GM19025 (cell line): ENCODE measurements at regions not wholly inside any gene's neighbourhood (a gene's known extent, or its start where the extent isn't known, plus 50 kb on each side); places are given as distances from the start of the nearest gene placed in this dataset.
A peak's percentile ranks its signal among the peaks of the same experiment; 100 is the strongest.

ENCODE experiments used
- ATAC-seq: cut with Tn5 transposase; IDR thresholded peaks from one replicate; pipeline ENCODE4 v1.9.1; 2021; ENCODE audit warnings: mild to moderate bottlenecking, low read depth, moderate library complexity; ENCODE audit not compliant: unreplicated experiment

DNA sequence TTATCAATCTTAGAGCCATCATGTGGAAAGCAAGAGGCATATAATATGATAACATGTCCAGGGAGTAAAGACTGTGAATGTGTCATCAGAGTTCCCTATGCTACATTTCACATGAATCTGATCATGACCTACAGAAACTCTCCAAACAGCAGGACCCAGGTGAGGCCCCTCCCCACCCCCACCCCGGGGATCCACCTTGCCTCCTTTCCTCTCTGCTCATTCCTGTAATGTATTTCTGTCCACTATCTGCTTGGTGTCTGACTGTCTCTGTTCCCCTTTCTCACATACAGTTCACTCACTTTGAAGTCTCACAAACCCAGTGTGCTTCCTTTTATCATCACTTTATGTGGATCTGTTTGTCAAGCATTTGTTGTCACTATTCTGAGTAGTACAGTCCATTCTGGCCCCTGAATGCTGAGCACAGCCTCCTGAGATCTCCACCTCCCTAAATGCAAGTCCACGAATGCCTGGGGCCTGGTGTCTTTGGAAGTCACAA, 76.4 kb upstream of the SMARCA2 start:
- ATAC-seq = peak; percentile 43

DNA sequence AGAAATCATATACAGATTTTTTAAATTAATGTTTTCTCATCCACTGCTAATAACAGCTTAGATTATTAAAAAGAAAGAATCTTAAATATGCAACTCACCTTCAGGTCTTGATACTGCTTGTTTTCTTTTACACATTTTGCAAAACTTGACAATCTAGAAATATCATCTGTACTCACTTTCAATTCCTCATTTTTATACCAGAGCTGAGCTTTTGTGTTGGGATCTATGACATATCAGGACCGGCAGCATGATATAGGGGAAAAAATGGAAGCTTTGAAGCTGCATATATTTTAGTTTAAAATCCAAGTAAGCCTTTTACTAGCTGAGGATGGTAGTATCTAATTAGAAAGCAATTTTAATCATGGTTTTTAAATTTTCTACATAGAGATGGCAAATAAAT, 75.7 kb upstream of the SMARCA2 start:
- no peak for ATAC-seq

DNA sequence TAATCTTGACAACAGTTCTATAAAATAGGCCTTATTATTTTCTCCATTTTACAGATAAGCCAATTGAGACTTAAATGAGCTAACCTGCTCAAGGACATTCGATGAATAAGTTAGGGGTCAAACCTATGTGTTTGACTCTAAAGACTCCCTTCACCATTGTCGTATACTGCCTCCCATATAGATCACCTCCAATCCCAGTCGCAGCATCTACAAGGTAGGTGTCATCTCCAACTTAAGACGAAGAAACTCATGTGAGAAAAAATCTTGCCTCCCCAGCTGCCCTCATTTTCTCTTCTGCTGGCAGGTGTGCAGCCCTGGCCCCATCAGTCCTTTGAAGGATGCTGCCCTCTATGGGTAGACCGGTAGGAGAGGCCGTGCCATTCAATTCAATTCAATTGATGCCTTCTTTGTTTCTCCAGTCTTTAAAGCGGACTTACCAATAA, 75.2 kb upstream of the SMARCA2 start:
- peak; percentile 79 for ATAC-seq

DNA sequence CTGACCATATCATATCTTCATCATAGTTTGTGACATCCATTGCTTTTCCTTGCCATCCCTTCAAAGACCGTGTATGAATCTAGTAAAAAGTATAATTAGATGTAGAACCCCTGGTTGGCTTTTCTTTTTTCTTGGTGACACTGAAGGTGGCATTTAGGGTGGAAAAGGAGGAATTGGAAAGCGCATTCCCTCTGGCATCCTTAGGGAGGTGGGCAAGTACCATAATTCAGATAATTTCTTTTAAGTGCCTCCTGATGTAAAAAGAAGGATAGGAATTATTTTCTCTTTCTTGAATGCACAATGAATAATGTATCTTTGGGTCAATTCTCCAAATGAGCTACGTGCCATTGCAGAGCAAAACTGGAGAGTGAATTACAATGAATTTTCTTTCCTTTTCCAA, 73.2 kb upstream of the SMARCA2 start:
- ATAC-seq = no peak

DNA sequence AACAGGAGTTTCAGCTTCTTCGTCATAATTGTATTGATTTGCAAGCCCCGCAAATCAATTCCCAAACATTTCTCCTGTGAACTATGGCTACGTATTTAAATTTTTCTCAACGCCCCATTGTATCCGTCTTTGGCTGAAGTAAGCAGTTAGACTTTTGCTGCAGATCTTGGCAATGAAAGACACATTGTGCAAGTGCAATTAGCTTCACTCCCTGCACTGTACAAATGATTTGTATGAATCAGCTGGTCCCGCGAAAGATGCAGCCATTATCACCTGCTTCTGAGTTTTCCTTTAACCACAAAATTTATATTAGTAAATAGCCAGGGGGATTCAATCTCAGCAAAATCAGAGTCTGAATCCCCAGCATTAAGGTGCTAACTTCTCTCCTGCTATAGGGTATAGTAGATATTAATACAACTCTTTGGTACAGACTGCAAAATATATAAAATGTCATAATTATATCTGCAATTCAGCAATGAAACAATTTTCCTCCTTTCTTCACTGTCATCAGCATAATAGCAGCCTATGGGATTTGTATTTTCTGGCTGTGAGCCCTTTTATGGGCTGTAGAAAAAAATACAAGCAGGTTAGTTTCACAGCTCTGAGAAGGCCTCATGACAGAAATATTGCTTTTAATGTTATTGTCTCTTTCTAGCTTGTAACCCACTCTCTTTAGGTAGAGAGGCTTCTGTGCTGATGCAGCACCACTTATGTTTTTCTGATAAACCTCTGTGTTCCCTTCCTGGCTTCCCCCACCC, 68.4 kb upstream of the SMARCA2 start:
- no peak for ATAC-seq

DNA sequence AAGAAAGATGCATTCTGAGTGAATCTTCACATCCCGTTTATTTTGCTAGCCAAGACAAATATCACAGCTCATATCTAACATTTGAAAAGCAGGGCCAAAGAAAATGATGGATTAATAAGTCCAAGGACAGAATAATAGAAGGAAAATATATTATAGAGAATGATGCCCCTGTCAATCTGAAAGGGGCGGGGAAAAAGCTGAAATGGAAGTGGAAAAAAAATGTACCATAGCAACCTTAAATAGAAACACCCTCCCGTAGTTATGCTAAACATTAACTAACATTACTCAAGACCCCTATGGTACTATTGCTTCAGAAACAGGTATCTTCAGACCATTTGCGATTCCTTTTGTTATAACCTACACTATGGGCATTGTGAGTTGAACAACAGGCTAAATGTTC, 67.7 kb upstream of the SMARCA2 start:
- no peak for ATAC-seq

DNA sequence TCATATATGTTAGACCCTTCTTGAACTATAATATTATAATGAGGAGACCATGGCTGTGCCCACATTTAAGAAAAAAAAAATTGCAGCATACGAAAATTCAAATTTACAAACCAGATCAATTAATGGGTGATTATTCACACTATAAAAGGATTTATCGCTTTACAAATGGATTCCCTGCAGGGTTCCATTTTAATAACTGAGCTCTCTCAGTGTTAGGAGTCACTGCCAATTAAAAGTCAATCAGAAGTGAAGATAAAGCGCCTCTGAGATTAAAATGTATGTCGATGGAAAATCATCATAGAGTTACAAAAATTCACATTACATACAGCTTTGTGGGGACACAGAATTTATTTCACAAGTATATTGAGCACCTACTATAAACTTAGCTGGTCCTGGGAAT, 66.6 kb upstream of the SMARCA2 start:
- ATAC-seq = no peak

DNA sequence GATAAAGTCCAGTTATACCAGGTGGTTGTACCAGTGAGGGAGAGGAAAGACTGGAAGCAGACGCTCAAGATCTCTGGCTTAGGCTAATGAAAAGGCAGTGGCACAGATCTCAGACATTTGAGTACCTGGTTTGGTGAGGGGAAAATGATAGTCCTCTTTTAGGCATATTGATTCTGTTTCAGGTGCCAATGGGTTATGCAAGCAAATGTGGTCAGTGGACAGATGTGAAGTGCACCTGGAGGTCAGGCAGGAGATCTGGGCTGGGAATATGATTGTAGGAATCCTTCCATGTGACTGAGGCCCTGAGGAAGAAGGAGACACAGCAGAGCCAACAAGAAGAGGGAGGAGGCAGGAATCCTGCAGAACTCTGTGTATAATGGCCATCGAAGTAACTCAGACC, 63.7 kb upstream of the SMARCA2 start:
- no peak for ATAC-seq

DNA sequence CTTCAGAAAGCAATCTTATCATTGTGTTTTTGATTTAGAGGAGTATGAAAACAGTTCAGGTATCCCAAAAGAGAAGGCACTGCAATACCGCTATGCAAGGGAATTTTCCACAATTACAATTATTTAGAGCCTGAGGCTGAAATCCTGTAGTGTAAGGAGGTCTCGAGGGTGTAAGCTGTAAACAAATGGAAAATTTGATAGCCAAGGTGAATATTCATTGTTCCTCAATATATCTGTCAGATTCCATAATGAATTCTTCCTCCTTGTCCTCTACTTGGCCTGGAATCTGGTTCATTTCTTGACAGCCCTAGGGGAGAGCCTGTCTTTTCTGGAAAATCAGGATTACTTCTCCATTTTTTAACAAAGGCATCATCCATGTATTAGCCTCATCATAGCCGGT, 63.1 kb upstream of the SMARCA2 start:
- ATAC-seq = no peak

DNA sequence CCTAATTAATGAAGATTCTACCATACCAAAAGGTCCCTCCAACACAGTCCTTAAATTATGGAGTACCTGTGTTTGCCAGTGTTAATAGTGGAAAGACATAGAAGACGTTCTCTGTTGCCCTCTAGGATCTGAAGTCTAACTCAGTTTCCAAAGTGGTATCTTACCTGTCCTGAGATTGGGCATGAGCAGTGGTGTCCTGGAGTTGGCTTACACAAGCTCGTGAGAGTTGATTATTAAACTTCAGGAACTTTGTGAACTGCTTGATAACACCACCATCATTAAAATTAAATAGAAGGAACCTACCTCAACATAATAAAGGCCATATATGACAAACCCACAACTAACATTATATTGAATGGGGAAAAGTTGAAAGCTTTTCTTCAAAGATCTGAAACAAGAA, 60.9 kb upstream of the SMARCA2 start:
- no peak for ATAC-seq

DNA sequence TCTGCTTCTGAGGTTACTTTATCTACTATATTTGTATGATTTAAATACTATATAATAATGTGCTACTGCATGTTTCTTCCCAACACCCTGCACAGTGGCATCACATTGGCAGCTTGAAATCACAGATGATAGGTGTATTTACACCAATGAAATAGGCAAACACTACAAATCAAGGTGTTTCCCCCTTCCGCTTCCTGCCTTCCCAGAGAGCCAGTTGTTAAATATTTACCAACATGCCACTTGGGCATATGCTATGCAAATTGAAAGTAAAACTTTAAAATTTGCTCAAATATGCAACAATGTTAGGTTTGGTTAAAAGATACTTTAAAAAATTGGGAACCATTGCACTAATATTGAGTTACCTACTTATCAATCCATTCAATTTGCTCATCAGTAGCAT, 58.2 kb upstream of the SMARCA2 start:
- no peak for ATAC-seq

DNA sequence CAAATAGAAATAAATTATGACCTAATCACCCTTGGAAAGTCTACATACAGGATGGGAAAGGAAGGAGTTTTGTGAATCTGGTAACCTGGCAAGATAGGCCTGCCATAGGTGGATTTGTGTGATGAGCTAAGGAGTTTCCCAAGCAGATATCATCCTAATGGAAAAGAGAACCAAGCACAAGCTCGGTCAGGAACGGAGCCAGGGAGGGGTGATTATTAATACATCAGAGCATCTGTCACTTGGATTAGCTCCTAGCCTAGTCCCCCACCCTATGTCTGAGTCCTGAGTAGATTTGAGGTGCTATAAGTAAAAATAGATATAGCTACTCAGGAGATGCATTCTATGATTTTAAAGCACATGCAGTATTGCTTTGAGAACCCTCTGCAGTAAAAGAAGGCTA, 57.3 kb upstream of the SMARCA2 start:
- ATAC-seq = no peak

DNA sequence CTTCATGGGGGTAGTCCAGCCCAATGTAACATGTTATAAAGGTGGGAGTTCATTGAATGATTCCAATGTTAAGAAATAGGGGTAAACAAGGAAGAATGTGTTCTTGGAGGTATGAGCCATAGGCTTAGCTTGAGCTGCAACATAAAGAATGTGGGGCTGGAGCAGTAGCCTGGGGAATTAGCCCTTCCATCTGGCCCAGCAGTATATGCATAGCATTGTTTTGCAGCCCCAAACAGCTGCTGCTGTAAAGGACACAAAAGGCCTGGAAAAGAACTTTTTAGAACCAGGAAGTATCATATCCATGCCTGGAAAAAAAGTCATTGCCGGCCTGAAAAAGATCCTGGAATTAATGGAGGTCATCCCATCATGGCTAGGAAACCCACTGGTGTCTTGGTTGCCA, 55.8 kb upstream of the SMARCA2 start:
- no peak for ATAC-seq

DNA sequence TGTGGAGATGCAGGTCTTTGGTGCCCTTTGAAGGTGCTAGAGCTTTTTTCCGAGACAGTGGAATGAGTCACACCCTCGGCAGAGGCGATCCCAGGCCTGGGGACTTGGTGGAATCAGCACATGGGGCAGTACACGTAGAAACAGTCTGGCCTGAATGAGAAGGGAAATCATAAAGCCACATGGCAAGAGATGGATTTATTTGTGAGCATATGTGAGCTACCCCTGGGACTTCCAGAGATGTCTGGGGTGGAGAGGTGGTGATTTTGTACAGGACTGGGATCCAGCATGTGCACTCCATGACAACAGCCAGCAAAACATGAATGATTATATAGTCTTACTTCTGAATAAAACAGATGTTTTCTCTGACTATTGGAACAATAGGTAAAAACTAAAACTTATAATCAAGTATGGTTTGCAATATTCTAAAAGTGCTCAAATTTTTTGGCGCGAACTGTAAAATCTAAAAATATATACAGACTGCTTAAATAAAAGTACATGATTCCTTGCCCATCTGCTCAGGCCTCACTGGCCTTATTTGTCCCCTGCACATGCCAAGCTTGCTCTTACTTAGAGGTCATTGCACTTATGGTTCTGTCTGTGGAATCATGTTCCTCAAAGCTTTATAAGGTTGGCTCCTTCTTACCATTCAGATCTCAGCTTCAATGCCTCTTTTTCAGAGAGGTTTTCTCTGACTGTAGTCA, 54.7 kb upstream of the SMARCA2 start:
- ATAC-seq = no peak

DNA sequence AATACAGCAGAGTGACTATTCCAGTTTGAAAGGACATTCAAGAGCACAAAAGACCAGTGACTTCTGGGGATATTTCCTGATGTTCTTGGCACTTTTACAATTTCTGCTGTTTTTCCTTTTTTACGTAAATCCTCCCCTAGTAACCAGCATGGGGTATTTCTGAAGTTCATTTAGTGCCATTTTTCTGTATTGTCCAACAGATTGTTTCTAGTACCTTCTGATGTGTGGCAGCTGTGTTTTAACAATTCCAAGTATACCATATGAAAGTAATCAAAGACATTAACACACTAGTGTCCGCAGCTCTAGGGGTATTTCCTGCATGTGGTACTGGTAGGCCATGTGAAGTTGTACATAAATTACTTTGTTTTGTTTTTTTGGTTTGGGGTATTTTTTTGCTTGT, 53.0 kb upstream of the SMARCA2 start:
- ATAC-seq = no peak

DNA sequence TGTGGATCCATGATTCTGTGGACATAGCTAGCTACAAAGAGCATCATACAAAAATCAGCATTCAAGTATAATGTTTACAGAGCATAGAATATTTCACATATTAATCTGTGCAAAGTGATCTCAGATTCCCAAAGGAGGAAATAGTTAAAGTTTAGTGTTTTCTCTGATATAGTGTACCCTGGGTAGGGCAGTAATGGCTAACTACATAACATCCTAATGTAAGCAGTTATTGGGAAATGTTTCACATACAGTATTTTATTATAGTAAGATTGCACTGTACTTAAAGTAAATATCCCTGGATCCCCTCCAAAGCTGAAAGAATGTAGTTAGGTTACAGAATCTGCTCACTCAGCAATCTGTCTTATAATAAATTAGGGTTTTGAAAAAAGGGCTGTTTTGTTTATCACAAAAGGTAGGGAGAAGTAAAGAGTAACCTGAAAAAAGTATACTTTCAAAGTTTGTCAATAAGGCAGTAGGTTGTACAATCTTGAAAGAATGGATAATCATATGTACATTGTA, 52.5 kb upstream of the SMARCA2 start:
- no peak for ATAC-seq

DNA sequence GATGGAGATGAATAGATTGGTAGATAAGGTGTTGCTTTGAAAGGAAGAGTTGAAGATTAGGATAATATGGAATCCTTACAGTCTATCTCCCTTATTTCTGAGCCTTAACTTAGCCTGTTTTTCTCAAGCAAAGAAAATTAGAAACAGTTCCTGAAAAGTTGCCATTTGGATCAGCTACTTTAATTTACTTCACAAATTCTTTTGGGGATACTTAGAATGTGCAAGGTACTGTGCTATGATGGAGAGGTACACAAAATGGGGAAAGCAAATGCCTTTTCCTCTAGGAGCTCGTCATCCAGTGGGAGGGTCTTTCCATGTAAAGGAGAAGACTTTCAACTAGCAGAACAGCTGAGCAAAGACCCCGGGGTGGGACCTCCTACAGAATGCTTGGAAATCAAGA, 51.1 kb upstream of the SMARCA2 start:
- no peak for ATAC-seq
